Right atrium auricular region (tissue), 2 donors: ENCODE measurements at regions not wholly inside any gene's neighbourhood (a gene's known extent, or its start where the extent isn't known, plus 50 kb on each side); places are given as distances from the start of the nearest gene placed in this dataset.

Source experiments
- DNase-seq: peaks from one replicate; pipeline ENCODE4 v3.0.0-alpha.2; 2019; ENCODE audit warnings: low spot score
- H3K27ac ChIP-seq, 2 donors: fragments of 200-600 bp; sonication (generic); 1 replicate in 1 of 2; 2 replicates in 1 of 2; pipeline ENCODE4 v1.5.1; 2016 to 2019
- H3K27me3 ChIP-seq, 2 donors: fragments of 200-600 bp; sonication (generic); one replicate each; pipeline versions ENCODE4 v1.5.1 to v1.6.0; 2017 to 2019
- H3K36me3 ChIP-seq: fragments of 200-600 bp; sonication (generic); one replicate; pipeline ENCODE4 v1.5.1; 2016
- H3K4me1 ChIP-seq, 2 donors: fragments of 200-600 bp; sonication (generic); one replicate each; pipeline versions ENCODE4 v1.5.1 to v1.6.0; 2017 to 2019
- H3K4me3 ChIP-seq, 2 donors: fragments of 200-600 bp; sonication (generic); 1 replicate in 1 of 2; 2 replicates in 1 of 2; pipeline ENCODE4 v1.5.1; 2017 to 2019; ENCODE audit warnings: mild to moderate bottlenecking in 1 of 2, moderate library complexity in 1 of 2
- H3K9me3 ChIP-seq, 2 donors: fragments of 200-600 bp; sonication (generic); one replicate each; pipeline ENCODE4 v1.5.1; 2019
- CTCF ChIP-seq, 2 donors: fragments of 200-600 bp; sonication (generic); IDR thresholded peaks; one replicate each; pipeline ENCODE4 v1.5.1; 2019; ENCODE audit warnings: antibody characterized with exemption in 2 of 2

- Histone ChIP-seq H3K4me1 (no peaks in the 10 kb centered on the region), H3K36me3 (no peaks in the 10 kb centered on the region), H3K27ac (no peak overlapping the region), H3K9me3 (no peaks in the 10 kb centered on the region), H3K27me3 (no peaks in the 10 kb centered on the region), H3K4me3 (no peak overlapping the region)
- DNase-seq: no peak
- no peak for TF ChIP-seq CTCF (IDR thresholded peaks at IDR 0.05)
These were observed 413.2 kb downstream of the FAT4 start for GRCh38 chr4:125727931-125728330.

- DNase-seq: no peak
- TF ChIP-seq CTCF (IDR thresholded peaks at IDR 0.05): no peak
These were observed 413.8 kb downstream of the FAT4 start for GRCh38 chr4:125728568-125728967.

GRCh38 chr4:125729171-125729570 is 414.4 kb downstream of the FAT4 start:
- H3K4me1 ChIP-seq: no peaks in the 10 kb centered on the region
- no peaks in the 10 kb centered on the region for H3K36me3 ChIP-seq
- H3K9me3 ChIP-seq: no peaks in the 10 kb centered on the region
- H3K4me3 ChIP-seq: no peak overlapping the region
- TF ChIP-seq CTCF (IDR thresholded peaks at IDR 0.05): no peak
- DNase-seq: no peak
- no peaks in the 10 kb centered on the region for H3K27me3 ChIP-seq
- H3K27ac ChIP-seq: no peak overlapping the region

More at GRCh38 chr4:125728568-125728967, 413.8 kb downstream of the FAT4 start:
- Histone ChIP-seq H3K27me3 (no peaks in the 10 kb centered on the region), H3K4me1 (no peaks in the 10 kb centered on the region), H3K4me3 (no peak overlapping the region), H3K36me3 (no peaks in the 10 kb centered on the region), H3K9me3 (no peaks in the 10 kb centered on the region), H3K27ac (no peak overlapping the region)

DNA sequence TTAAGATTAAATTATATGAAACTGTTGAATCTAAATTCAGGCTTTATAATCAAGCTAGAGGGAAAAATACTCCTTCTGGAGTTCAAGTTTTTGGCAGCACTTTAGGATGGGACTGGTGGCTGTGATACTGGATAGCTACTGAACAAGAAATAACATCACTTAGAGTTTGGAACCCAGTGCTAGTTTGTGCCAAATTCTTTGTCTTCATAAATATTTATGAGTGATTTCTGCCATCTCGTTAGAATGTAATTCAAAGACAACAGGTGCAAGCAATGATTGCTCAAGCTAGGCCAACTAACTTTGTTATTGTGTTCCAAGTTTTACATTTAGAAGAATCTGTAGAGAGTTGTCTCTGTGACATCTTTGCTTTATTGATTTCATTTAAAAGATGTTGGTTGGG is 417.9 kb downstream of the FAT4 start:
- no peak for TF ChIP-seq CTCF (IDR thresholded peaks at IDR 0.05)

GRCh38 chr4:125734504-125734903 is 419.7 kb downstream of the FAT4 start:
- DNase-seq: no peak
- Histone ChIP-seq H3K27ac (peak overlapping the region in 1 of 2 donors; percentile 39), H3K36me3 (no peaks in the 10 kb centered on the region), H3K4me1 (peaks cover 0 to 11% of the 10 kb centered on the region in 2 donors), H3K9me3 (no peaks in the 10 kb centered on the region), H3K27me3 (no peaks in the 10 kb centered on the region), H3K4me3 (no peak overlapping the region)
- TF ChIP-seq CTCF (IDR thresholded peaks at IDR 0.05): no peak

More for the DNA sequence above, 417.9 kb downstream of the FAT4 start:
- H3K27ac ChIP-seq: no peak overlapping the region
- no peaks in the 10 kb centered on the region for H3K36me3 ChIP-seq
- H3K27me3 ChIP-seq: no peaks in the 10 kb centered on the region
- H3K4me1 ChIP-seq: peaks cover 0 to 6% of the 10 kb centered on the region in 2 donors
- H3K4me3 ChIP-seq: no peak overlapping the region
- no peaks in the 10 kb centered on the region for H3K9me3 ChIP-seq
- no peak for DNase-seq

- Histone ChIP-seq H3K9me3 (no peaks in the 10 kb centered on the region), H3K4me3 (no peak overlapping the region), H3K36me3 (no peaks in the 10 kb centered on the region), H3K27me3 (no peaks in the 10 kb centered on the region), H3K27ac (peak overlapping the region in 1 of 2 donors; percentile 39), H3K4me1 (peaks cover 0 to 15% of the 10 kb centered on the region in 2 donors)
- DNase-seq: peak; percentile 68
- no peak for TF ChIP-seq CTCF (IDR thresholded peaks at IDR 0.05)
These were observed 420.3 kb downstream of the FAT4 start for GRCh38 chr4:125735102-125735501.
